SK-N-MC (cell line): ENCODE measurements at regions not wholly inside any gene's neighbourhood (a gene's known extent, or its start where the extent isn't known, plus 50 kb on each side); places are given as distances from the start of the nearest gene placed in this dataset.

ENCODE experiments used
- EZH2 ChIP-seq: fragments of 200-600 bp; sonication (generic); IDR thresholded peaks from one replicate; pipeline ENCODE4 v1.6.1; 2017; ENCODE audit warnings: antibody characterized with exemption
- FOXP2 ChIP-seq: optimal IDR thresholded peaks from 2 replicates; pipeline ENCODE3; 2011; ENCODE audit warnings: mild to moderate bottlenecking, moderate library complexity; ENCODE audit not compliant: insufficient read depth; ENCODE audit errors: extremely low read length, control extremely low read depth
- POLR2AphosphoS5 ChIP-seq: IDR thresholded peaks from 2 replicates; pipeline ENCODE4 v1.6.1; 2012; ENCODE audit warnings: mild to moderate bottlenecking, low read depth, low read length, borderline replicate concordance

- TF ChIP-seq EZH2 (no peak), POLR2AphosphoS5 (no peak), FOXP2 (no peak)
Observed at GRCh38 chr5:126098330-126099017, 324.7 kb upstream of the GRAMD2B start.
